Endothelial cell of umbilical vein (primary cell): ENCODE measurements at regions not wholly inside any gene's neighbourhood (a gene's known extent, or its start where the extent isn't known, plus 50 kb on each side); places are given as distances from the start of the nearest gene placed in this dataset.

Experiments used
- BruUV-seq: library from RNA; stranded (reverse); fragments of 400-500 nt; replicated peaks from 2 replicates; lab custom pipeline; 2021; lab: Mats Ljungman, UMichigan
- CTCF ChIA-PET: fragments of 300-600, 350-600 bp; sonication (Branson Sonifier 250); formaldehyde crosslinking; loops from one replicate; lab custom pipeline; 2021; ENCODE audit warnings: antibody characterized with exemption, inconsistent platforms; lab: Charles Lee
- POLR2A ChIA-PET: fragments of 300-600, 350-600 bp; sonication (Branson Sonifier 250); formaldehyde crosslinking; loops from one replicate; lab custom pipeline; 2021; ENCODE audit warnings: antibody characterized with exemption, inconsistent platforms; lab: Charles Lee
- DNase-seq: peaks from one replicate; pipeline ENCODE4 v3.0.0-alpha.2; 2011; ENCODE audit warnings: low read depth, low spot score
- FAIRE-seq: peaks from 2 replicates; lab custom pipeline; 2011; peaks lifted over from hg19 to GRCh38; lab: Jason Lieb, UNC
- H2AFZ ChIP-seq: 2 replicates; pipeline ENCODE4 v1.6.0; 2012; ENCODE audit warnings: low read depth, low read length, control low read depth, inconsistent platforms
- H3K27ac ChIP-seq: 2 replicates; pipeline ENCODE4 v1.5.1; 2011; ENCODE audit warnings: low read depth, mild to moderate bottlenecking, control low read depth, low read length, moderate library complexity; ENCODE audit not compliant: insufficient read depth
- H3K27me3 ChIP-seq, 2 experiments: 2 replicates each; pipeline versions ENCODE4 v1.6.0 to v1.6.1; 2011; ENCODE audit warnings: low read length in 2 of 2, mixed read lengths in 1 of 2; ENCODE audit not compliant: control insufficient read depth in 2 of 2, insufficient read depth in 2 of 2
- H3K36me3 ChIP-seq, 2 experiments: 2 replicates in 1 of 2; 3 replicates in 1 of 2; pipeline ENCODE4 v1.5.1; 2011; ENCODE audit warnings: low read length in 2 of 2, mild to moderate bottlenecking in 1 of 2, moderate library complexity in 1 of 2; ENCODE audit not compliant: control insufficient read depth in 2 of 2, insufficient read depth in 2 of 2; ENCODE audit errors: extremely low read depth in 1 of 2
- H3K4me1 ChIP-seq: 3 replicates; pipeline ENCODE4 v1.5.1; 2011; ENCODE audit warnings: mild to moderate bottlenecking, low read length; ENCODE audit not compliant: control insufficient read depth, insufficient read depth; ENCODE audit errors: extremely low read depth
- H3K4me2 ChIP-seq: 2 replicates; pipeline ENCODE4 v1.6.1; 2011; ENCODE audit warnings: low read length, control low read depth, mixed read lengths; ENCODE audit not compliant: insufficient read depth
- H3K4me3 ChIP-seq, 3 experiments: fragments of 200-600 bp in 1 of 3; sonication (generic), shearing (Covaris generic) in 1 of 3; replicated peaks in 1 of 3; 2 replicates each; pipeline ENCODE4 v1.5.1; 2011 to 2016; ENCODE audit warnings: control low read depth in 3 of 3, low read length in 3 of 3, mild to moderate bottlenecking in 2 of 3, inconsistent platforms in 1 of 3, low read depth in 1 of 3, moderate library complexity in 1 of 3; ENCODE audit not compliant: insufficient read depth in 1 of 3
- H3K79me2 ChIP-seq: 2 replicates; pipeline ENCODE4 v1.6.0; 2012; ENCODE audit warnings: low read length, inconsistent platforms; ENCODE audit not compliant: control insufficient read depth, insufficient read depth
- H3K9ac ChIP-seq: replicated peaks from 2 replicates; pipeline ENCODE3; 2011; ENCODE audit warnings: low read length, control low read depth; ENCODE audit not compliant: insufficient read depth; ENCODE audit errors: extremely low read depth
- H3K9me1 ChIP-seq: replicated peaks from 3 replicates; pipeline ENCODE4 v1.6.0; 2011; ENCODE audit warnings: mild to moderate bottlenecking, low read length; ENCODE audit not compliant: control insufficient read depth, insufficient read depth; ENCODE audit errors: extremely low read depth
- H3K9me3 ChIP-seq: replicated peaks from 2 replicates; pipeline ENCODE4 v1.5.1; 2012; ENCODE audit warnings: low read length, inconsistent platforms; ENCODE audit not compliant: control insufficient read depth, insufficient read depth
- H4K20me1 ChIP-seq: replicated peaks from 2 replicates; pipeline ENCODE3; 2011; ENCODE audit warnings: mild to moderate bottlenecking, low read length; ENCODE audit not compliant: control insufficient read depth, insufficient read depth; ENCODE audit errors: extremely low read depth
- EZH2 ChIP-seq: IDR thresholded peaks from 2 replicates; pipeline ENCODE4 v1.6.1; 2012; ENCODE audit warnings: borderline replicate concordance, low read depth, mild to moderate bottlenecking, moderate library complexity, low read length, inconsistent platforms; ENCODE audit not compliant: severe bottlenecking
- FOS ChIP-seq: IDR thresholded peaks from 2 replicates; pipeline ENCODE4 v1.6.1; 2011; ENCODE audit warnings: mild to moderate bottlenecking, low read length, moderate library complexity, borderline replicate concordance; ENCODE audit not compliant: insufficient read depth
- GATA2 ChIP-seq: IDR thresholded peaks from 2 replicates; pipeline ENCODE4 v1.7.0; 2011; ENCODE audit warnings: low read depth, mild to moderate bottlenecking, moderate library complexity, mixed read lengths, low read length; ENCODE audit not compliant: insufficient read length, insufficient read depth
- JUN ChIP-seq: IDR thresholded peaks from 2 replicates; pipeline ENCODE4 v1.6.1; 2011; ENCODE audit warnings: borderline replicate concordance, low read depth; ENCODE audit not compliant: insufficient read length, insufficient read depth
- MYC ChIP-seq: IDR thresholded peaks from one replicate; pipeline ENCODE4 v1.6.1; 2011; ENCODE audit warnings: mild to moderate bottlenecking, low read depth, low read length
- POLR2A ChIP-seq: IDR thresholded peaks from 2 replicates; pipeline ENCODE4 v1.6.1; 2012; ENCODE audit warnings: low read depth, mild to moderate bottlenecking, control low read depth, low read length
- POLR2AphosphoS5 ChIP-seq: IDR thresholded peaks from 2 replicates; pipeline ENCODE4 v1.6.1; 2012; ENCODE audit warnings: low read depth, mild to moderate bottlenecking, control low read depth, low read length, moderate library complexity; ENCODE audit not compliant: insufficient read depth
- dilution Hi-C: fragments of 300-500 bp; cut with MboI; formaldehyde crosslinking; loops from one replicate; pipeline ENCODE4 v1.15.0; 2019; ENCODE audit warnings: low sequenced_read_pairs; ENCODE audit not compliant: extremely low pct_ligation_motif_present
- intact Hi-C: fragments of 100-400 bp; cut with micrococcal nuclease; formaldehyde crosslinking; loops from one replicate; pipeline ENCODE4 v1.10.0; 2022
- TF ChIP-seq, protein P1 (sequence below), 2 donors: IDR thresholded peaks; 1 replicate in 1 of 2; 2 replicates in 1 of 2; pipeline ENCODE4 v1.5.1; 2011; ENCODE audit warnings: low read length in 2 of 2, mild to moderate bottlenecking in 2 of 2, moderate library complexity in 2 of 2, control low read depth in 1 of 2, inconsistent platforms in 1 of 2, low read depth in 1 of 2; ENCODE audit not compliant: insufficient read depth in 1 of 2; ENCODE audit errors: extremely low read depth in 1 of 2
- TF ChIP-seq, protein P2 (sequence below): IDR thresholded peaks from 2 replicates; pipeline ENCODE4 v1.6.1; 2011; ENCODE audit not compliant: insufficient read depth, insufficient read length

DNA sequence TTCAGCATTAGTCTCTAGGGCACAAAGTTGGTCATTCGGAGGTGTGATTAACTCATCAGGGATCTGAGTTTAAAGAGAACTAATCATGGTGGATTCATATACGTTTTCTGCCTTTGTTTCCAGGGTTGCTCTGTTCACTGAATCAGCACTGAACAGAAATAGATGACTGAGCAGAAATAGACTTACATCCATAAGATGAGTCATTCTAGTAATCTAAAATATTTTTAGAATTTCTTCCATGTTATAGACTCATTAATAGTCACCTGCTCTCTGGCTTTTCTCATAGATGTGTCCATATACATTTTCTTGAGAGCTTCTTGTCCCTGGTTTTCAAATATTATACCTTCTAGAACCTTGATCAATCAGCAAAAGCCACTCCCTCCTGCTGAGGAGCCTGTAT lies 837.6 kb upstream of the DPPA4 start:
- no peaks in the 10 kb centered on the region for H4K20me1 ChIP-seq
- no peaks in the 10 kb centered on the region for H3K9me1 ChIP-seq
- no peak for FAIRE-seq
- BruUV-seq: no TSS peak
- no peak for DNase-seq
- H3K36me3 ChIP-seq: no peaks in the 10 kb centered on the region
- TF ChIP-seq JUN (no peak), MYC (no peak), POLR2AphosphoS5 (no peak)
- TF ChIP-seq, protein P1, sequence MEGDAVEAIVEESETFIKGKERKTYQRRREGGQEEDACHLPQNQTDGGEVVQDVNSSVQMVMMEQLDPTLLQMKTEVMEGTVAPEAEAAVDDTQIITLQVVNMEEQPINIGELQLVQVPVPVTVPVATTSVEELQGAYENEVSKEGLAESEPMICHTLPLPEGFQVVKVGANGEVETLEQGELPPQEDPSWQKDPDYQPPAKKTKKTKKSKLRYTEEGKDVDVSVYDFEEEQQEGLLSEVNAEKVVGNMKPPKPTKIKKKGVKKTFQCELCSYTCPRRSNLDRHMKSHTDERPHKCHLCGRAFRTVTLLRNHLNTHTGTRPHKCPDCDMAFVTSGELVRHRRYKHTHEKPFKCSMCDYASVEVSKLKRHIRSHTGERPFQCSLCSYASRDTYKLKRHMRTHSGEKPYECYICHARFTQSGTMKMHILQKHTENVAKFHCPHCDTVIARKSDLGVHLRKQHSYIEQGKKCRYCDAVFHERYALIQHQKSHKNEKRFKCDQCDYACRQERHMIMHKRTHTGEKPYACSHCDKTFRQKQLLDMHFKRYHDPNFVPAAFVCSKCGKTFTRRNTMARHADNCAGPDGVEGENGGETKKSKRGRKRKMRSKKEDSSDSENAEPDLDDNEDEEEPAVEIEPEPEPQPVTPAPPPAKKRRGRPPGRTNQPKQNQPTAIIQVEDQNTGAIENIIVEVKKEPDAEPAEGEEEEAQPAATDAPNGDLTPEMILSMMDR (IDR thresholded peaks at IDR 0.05; ENCODE audit: extremely low read depth in 1 of 2, insufficient read depth in 1 of 2, low read depth in 1 of 2, low read length in 2 of 2): no peak
- dilution Hi-C loops (no loop called here), intact Hi-C loops (no loop called here)
- H3K27me3 ChIP-seq: no peaks in the 10 kb centered on the region
- no peaks in the 10 kb centered on the region for H3K4me1 ChIP-seq
- H3K27ac ChIP-seq: no peak overlapping the region
- no peak overlapping the region for H3K9ac ChIP-seq
- H2AFZ ChIP-seq: no peak overlapping the region
- H3K4me3 ChIP-seq: no peak overlapping the region
- no peaks in the 10 kb centered on the region for H3K9me3 ChIP-seq
- ChIA-PET CTCF (no interaction called here), POLR2A (no interaction called here)
- H3K79me2 ChIP-seq: no peaks in the 10 kb centered on the region
- no peak overlapping the region for H3K4me2 ChIP-seq

DNA sequence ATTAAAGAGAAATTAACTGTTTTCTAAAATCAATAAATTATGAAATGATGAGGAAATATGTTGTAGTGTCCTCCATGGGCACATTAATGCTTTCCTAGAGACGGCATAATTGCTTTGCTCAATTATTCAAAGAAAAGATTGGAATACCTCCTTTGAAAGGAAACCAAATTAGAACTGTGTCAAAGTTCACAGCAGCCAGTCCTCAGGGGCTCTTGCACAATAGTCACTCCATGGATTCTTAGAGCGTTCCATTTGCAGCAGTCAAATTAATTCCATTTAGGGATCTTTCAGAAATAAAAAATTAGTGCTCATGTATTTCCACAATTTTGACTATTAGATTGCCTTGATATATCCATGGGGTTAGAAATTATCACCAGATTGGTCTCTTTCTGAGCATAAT lies 841.6 kb upstream of the DPPA4 start:
- CTCF ChIA-PET: no interaction called here
- intact Hi-C loops (no loop called here), dilution Hi-C loops (no loop called here)
- no peaks in the 10 kb centered on the region for H3K4me1 ChIP-seq
- no peak overlapping the region for H2AFZ ChIP-seq
- H3K4me2 ChIP-seq: no peak overlapping the region
- H3K27me3 ChIP-seq: no peaks in the 10 kb centered on the region
- no peaks in the 10 kb centered on the region for H3K79me2 ChIP-seq
- DNase-seq (no peak), FAIRE-seq (no peak)
- POLR2A ChIA-PET: no interaction called here
- H3K36me3 ChIP-seq: no peaks in the 10 kb centered on the region
- H3K9ac ChIP-seq: no peak overlapping the region
- no TSS peak for BruUV-seq
- no peak overlapping the region for H3K4me3 ChIP-seq
- H3K27ac ChIP-seq: no peak overlapping the region
- no peaks in the 10 kb centered on the region for H4K20me1 ChIP-seq
- H3K9me3 ChIP-seq: no peaks in the 10 kb centered on the region
- no peaks in the 10 kb centered on the region for H3K9me1 ChIP-seq
- TF ChIP-seq EZH2: no peak
- TF ChIP-seq, protein P1 (IDR thresholded peaks at IDR 0.05; ENCODE audit: extremely low read depth in 1 of 2, insufficient read depth in 1 of 2, low read depth in 1 of 2, low read length in 2 of 2): no peak
- TF ChIP-seq JUN: no peak
- no peak for TF ChIP-seq POLR2A
- no peak for TF ChIP-seq POLR2AphosphoS5
- no peak for TF ChIP-seq MYC
- TF ChIP-seq FOS: no peak
- TF ChIP-seq, protein P2, sequence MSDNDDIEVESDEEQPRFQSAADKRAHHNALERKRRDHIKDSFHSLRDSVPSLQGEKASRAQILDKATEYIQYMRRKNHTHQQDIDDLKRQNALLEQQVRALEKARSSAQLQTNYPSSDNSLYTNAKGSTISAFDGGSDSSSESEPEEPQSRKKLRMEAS: no peak
- no peak for TF ChIP-seq GATA2
